ENCODE measurements at regions not wholly inside any gene's neighbourhood (a gene's known extent, or its start where the extent isn't known, plus 50 kb on each side); places are given as distances from the start of the nearest gene placed in this dataset.
"Not testable (repeated sequence)": the region's sequence is repeated elsewhere in the genome, so short reads cannot be mapped to it uniquely, and the experiment has no call there.

GRCh38 chr2:208671886-208672680 lies 265.5 kb downstream of the PTH2R start:
- no peak for TF ChIP-seq CTCF (IDR thresholded peaks at IDR 0.05)

GRCh38 chr2:208673631-208674030 lies 267.0 kb downstream of the PTH2R start:
- no peak for TF ChIP-seq CTCF (IDR thresholded peaks at IDR 0.05)
- DNase-seq (no peak), ATAC-seq (no peak)
- Histone ChIP-seq H3K4me3 (no peak overlapping the region), H3K36me3 (ENCODE audit: low read depth) (no peaks in the 10 kb centered on the region), H3K4me1 (ENCODE audit: low read depth) (no peaks in the 10 kb centered on the region), H3K9me3 (no peaks in the 10 kb centered on the region)
- intact Hi-C loops (cut with DNase I, micrococcal nuclease), result no loop called here

More at GRCh38 chr2:208671886-208672680, 265.5 kb downstream of the PTH2R start:
- H3K36me3 ChIP-seq (ENCODE audit: low read depth), result no peaks in the 10 kb centered on the region
- no peaks in the 10 kb centered on the region for H3K4me1 ChIP-seq (ENCODE audit: low read depth)
- H3K9me3 ChIP-seq, result no peaks in the 10 kb centered on the region
- DNase-seq (no peak), ATAC-seq (no peak)
- intact Hi-C loops (cut with DNase I, micrococcal nuclease), result no loop called here
- no peak overlapping the region for H3K4me3 ChIP-seq

- DNase-seq (no peak), ATAC-seq (no peak)
- intact Hi-C loops (cut with DNase I, micrococcal nuclease), result no loop called here
- no peaks in the 10 kb centered on the region for H3K9me3 ChIP-seq
- H3K4me3 ChIP-seq, result no peak overlapping the region
- no peak for TF ChIP-seq CTCF (IDR thresholded peaks at IDR 0.05)
- no peaks in the 10 kb centered on the region for H3K36me3 ChIP-seq (ENCODE audit: low read depth)
- H3K4me1 ChIP-seq (ENCODE audit: low read depth), result no peaks in the 10 kb centered on the region
Measured at GRCh38 chr2:208674919-208675318, 268.3 kb downstream of the PTH2R start.

- intact Hi-C loops (cut with DNase I, micrococcal nuclease); ATAC-seq; H3K9me3 ChIP-seq; H3K4me1 ChIP-seq (ENCODE audit: low read depth); H3K4me3 ChIP-seq; H3K36me3 ChIP-seq (ENCODE audit: low read depth): not testable (repeated sequence)
- DNase-seq, result peak in 1 of 3 donors; percentile 19
Measured at GRCh38 chr2:208685929-208686328, 279.3 kb downstream of the PTH2R start.

GRCh38 chr2:208686665-208687064 lies 280.1 kb downstream of the PTH2R start:
- intact Hi-C loops (cut with DNase I, micrococcal nuclease), result no loop called here
- TF ChIP-seq CTCF (IDR thresholded peaks at IDR 0.05), result no peak
- no peaks in the 10 kb centered on the region for H3K4me1 ChIP-seq (ENCODE audit: low read depth)
- no peak for ATAC-seq
- H3K9me3 ChIP-seq, result no peaks in the 10 kb centered on the region
- H3K36me3 ChIP-seq (ENCODE audit: low read depth), result no peaks in the 10 kb centered on the region
- no peak for DNase-seq
- no peak overlapping the region for H3K4me3 ChIP-seq

- H3K4me1 ChIP-seq (ENCODE audit: low read depth); intact Hi-C loops (cut with DNase I, micrococcal nuclease); ATAC-seq; H3K9me3 ChIP-seq; H3K36me3 ChIP-seq (ENCODE audit: low read depth); H3K4me3 ChIP-seq; DNase-seq: not testable (repeated sequence)
Measured at GRCh38 chr2:208687720-208688119, 281.1 kb downstream of the PTH2R start.

- DNase-seq (no peak), ATAC-seq (no peak)
- TF ChIP-seq CTCF (IDR thresholded peaks at IDR 0.05), result no peak
- Histone ChIP-seq H3K9me3 (no peaks in the 10 kb centered on the region), H3K4me1 (ENCODE audit: low read depth) (no peaks in the 10 kb centered on the region), H3K4me3 (no peak overlapping the region), H3K36me3 (ENCODE audit: low read depth) (no peaks in the 10 kb centered on the region)
- intact Hi-C loops (cut with DNase I, micrococcal nuclease), result no loop called here
Measured at GRCh38 chr2:208698114-208698513, 291.5 kb downstream of the PTH2R start.
